HUES64 (cell line): ENCODE measurements at regions not wholly inside any gene's neighbourhood (a gene's known extent, or its start where the extent isn't known, plus 50 kb on each side); places are given as distances from the start of the nearest gene placed in this dataset.
A peak's percentile ranks its signal among the peaks of the same experiment; 100 is the strongest.
"Not testable (repeated sequence)": the region's sequence is repeated elsewhere in the genome, so short reads cannot be mapped to it uniquely, and the experiment has no call there.

Experiments used
- H3K27ac ChIP-seq: 2 replicates; pipeline ENCODE4 v1.7.0; 2013; ENCODE audit warnings: low read depth, low read length, inconsistent platforms
- H3K27me3 ChIP-seq: 2 replicates; pipeline ENCODE4 v1.6.1; 2013; ENCODE audit warnings: mild to moderate bottlenecking, low read length; ENCODE audit not compliant: insufficient read depth
- H3K36me3 ChIP-seq: 2 replicates; pipeline ENCODE4 v1.6.1; 2013; ENCODE audit warnings: mild to moderate bottlenecking, low read length; ENCODE audit not compliant: insufficient read depth
- H3K4me1 ChIP-seq: 2 replicates; pipeline ENCODE4 v1.6.1; 2013; ENCODE audit warnings: mild to moderate bottlenecking, low read length, moderate library complexity; ENCODE audit not compliant: insufficient read depth
- H3K4me3 ChIP-seq: 2 replicates; pipeline ENCODE4 v1.5.1; 2013; ENCODE audit warnings: mild to moderate bottlenecking, low read length, moderate library complexity
- H3K9ac ChIP-seq: 2 replicates; pipeline ENCODE4 v1.6.1; 2013; ENCODE audit warnings: mild to moderate bottlenecking, low read depth, low read length
- H3K9me3 ChIP-seq: 2 replicates; pipeline ENCODE4 v1.6.1; 2013; ENCODE audit warnings: low read depth, low read length; ENCODE audit not compliant: insufficient read depth
- WGBS: fragments of 150-250, 120-280 bp; methylation state at CpG from one replicate; pipeline ENCODE4 v1.1.7; 2013; ENCODE audit warnings: missing lambda C conversion rate; 5-methylcytosine and 5-hydroxymethylcytosine counted together

DNA sequence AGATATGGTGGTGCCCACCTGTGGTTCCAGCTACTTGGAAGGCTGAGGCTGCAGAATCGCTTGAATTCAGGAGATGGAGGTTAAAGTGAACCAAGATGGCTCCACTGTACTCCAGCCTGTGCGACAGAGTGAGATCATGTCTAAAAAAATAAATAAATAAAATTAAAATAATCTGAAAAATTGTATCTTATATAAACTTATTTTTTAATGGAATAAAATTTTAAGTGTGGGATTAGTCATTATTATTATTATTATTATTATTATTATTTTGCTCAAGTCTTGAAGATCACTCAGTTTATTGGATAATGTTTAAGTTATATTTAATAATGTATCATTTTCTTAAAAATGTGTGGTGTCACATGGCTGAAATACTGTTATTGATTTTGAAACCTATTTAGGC is 688.0 kb upstream of the COX7C start:
- no peaks in the 10 kb centered on the region for H3K36me3 ChIP-seq
- no peak overlapping the region for H3K9ac ChIP-seq
- 100% methylated on average over 1 of the region's 2 CpGs for WGBS
- no peaks in the 10 kb centered on the region for H3K27me3 ChIP-seq
- H3K4me3 ChIP-seq: no peak overlapping the region
- no peak overlapping the region for H3K27ac ChIP-seq
- H3K4me1 ChIP-seq: no peaks in the 10 kb centered on the region
- no peaks in the 10 kb centered on the region for H3K9me3 ChIP-seq

DNA sequence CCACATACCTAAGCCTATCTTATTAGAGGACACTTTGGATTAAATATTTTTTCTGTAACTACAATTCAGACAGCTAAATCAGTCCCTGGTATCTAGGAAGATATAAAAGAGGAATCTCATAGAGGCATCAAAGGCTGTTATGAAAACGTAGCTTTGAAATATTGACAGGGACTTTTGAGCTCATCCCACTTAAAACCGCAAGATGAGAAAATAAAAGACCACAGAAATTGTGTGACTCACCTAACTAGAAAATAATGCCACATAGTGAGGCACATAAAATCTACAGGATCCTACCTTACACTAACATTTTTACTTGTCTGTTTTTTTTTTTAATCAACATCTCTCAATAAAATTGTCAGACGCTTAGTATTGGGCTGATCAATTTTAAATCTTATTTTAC is 686.5 kb upstream of the COX7C start:
- Histone ChIP-seq H3K9me3 (no peaks in the 10 kb centered on the region), H3K27me3 (no peaks in the 10 kb centered on the region), H3K4me1 (no peaks in the 10 kb centered on the region), H3K36me3 (no peaks in the 10 kb centered on the region), H3K4me3 (no peak overlapping the region), H3K9ac (no peak overlapping the region), H3K27ac (no peak overlapping the region)
- WGBS: 97% methylated on average over 3 of the region's 3 CpGs

DNA sequence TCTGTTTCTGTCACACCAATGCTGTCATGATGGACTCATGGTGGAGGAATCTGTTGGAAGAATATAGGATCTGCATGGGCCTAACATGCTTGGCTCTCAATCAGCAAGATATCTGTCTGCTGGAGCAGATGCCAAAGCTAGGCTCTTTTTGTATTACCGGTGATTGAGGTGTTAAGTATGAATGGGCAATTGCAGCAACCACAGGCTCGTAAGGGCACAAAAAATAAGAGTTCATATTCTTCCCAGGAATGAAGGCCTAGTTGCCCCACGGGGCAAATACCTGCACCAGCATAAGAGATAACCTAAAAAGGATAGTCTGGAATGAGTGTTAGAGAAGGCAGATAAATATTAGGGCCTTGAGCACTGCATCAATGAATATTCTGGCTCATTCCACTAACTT is 679.5 kb upstream of the COX7C start:
- H3K9ac ChIP-seq: no peak overlapping the region
- 67% methylated on average over 3 of the region's 3 CpGs for WGBS
- H3K27me3 ChIP-seq: no peaks in the 10 kb centered on the region
- H3K27ac ChIP-seq: no peak overlapping the region
- H3K4me3 ChIP-seq: no peak overlapping the region
- no peaks in the 10 kb centered on the region for H3K36me3 ChIP-seq
- no peaks in the 10 kb centered on the region for H3K4me1 ChIP-seq
- no peaks in the 10 kb centered on the region for H3K9me3 ChIP-seq

DNA sequence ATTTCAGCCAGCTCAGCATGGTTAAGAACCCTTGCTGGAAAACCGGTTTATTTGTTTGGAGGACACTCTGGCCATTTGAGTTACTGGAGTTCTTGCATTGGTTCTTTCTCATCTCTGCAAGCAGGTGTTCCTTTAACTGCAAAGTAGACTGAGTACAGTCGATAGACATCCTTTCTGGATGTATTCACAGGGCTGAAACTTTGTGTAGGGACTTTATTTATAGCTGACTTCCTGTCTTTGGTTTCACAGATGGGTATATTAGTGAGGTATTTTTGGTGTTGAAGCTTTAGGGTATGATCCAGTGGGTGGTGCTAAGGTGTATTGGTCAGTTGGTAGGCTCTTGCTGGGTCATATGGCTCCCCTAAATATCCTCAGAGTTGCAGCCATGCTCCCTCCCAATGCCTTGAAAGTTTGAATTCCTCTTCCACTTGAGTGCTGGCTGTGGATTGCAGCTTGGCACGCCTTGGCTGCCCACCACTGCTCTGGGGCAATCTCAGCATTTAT is 666.0 kb upstream of the COX7C start:
- Histone ChIP-seq H3K27ac (peak overlapping the region; percentile 2; the same call in 1 of the 2 replicates), H3K4me1 (no peaks in the 10 kb centered on the region), H3K9ac (no peak overlapping the region), H3K36me3 (no peaks in the 10 kb centered on the region), H3K27me3 (no peaks in the 10 kb centered on the region), H3K9me3 (peaks cover 10% of the 10 kb centered on the region; the same call in 1 of the 2 replicates), H3K4me3 (no peak overlapping the region)
- 88% methylated on average over 3 of the region's 3 CpGs for WGBS

DNA sequence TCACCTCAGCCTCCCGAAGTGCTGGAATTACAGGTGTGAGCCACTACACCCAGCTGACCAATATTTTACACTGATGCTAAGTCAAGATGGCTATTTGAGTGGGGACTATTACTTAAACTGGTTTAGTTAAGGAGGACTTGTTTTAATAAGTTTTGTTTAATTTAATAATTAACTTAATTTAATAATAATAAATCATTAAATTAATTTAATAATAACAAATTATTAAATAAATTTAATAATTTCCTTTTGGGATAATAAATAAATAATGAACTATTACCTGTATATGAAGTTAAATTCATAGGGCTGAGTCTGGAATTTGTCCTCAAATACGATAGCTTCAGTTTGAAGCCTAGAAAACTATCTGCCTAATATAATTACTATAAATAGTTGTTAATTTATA is 665.1 kb upstream of the COX7C start:
- Histone ChIP-seq H3K27ac (no peak overlapping the region), H3K4me3 (no peak overlapping the region), H3K27me3 (no peaks in the 10 kb centered on the region), H3K36me3 (no peaks in the 10 kb centered on the region), H3K4me1 (no peaks in the 10 kb centered on the region), H3K9ac (no peak overlapping the region), H3K9me3 (peaks cover 10% of the 10 kb centered on the region; the same call in 1 of the 2 replicates)
- WGBS: 100% methylated on average over 1 of the region's 2 CpGs

DNA sequence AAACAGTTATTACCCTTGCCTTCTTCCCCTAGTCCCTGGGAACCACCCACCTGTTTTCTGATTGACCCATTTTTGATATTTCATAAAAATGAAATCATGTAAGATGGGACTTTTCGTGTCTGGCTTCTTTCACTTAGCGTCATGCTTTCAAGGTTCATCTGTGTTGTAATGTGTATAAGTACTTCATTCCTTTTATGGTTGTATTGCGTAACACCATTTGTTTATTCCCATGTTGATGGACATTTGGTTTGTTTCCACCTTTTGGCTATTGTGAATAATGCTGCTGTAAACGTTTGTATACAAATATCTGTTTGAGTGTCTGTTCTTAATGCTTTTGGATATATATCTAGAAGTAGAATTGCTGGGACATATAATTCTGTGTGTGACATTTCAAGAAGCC is 650.1 kb upstream of the COX7C start:
- H3K27ac ChIP-seq: no peak overlapping the region
- no peaks in the 10 kb centered on the region for H3K4me1 ChIP-seq
- H3K9me3 ChIP-seq: no peaks in the 10 kb centered on the region
- H3K27me3 ChIP-seq: no peaks in the 10 kb centered on the region
- no peaks in the 10 kb centered on the region for H3K36me3 ChIP-seq
- no peak overlapping the region for H3K9ac ChIP-seq
- WGBS: 94% methylated on average over 4 of the region's 4 CpGs
- no peak overlapping the region for H3K4me3 ChIP-seq

DNA sequence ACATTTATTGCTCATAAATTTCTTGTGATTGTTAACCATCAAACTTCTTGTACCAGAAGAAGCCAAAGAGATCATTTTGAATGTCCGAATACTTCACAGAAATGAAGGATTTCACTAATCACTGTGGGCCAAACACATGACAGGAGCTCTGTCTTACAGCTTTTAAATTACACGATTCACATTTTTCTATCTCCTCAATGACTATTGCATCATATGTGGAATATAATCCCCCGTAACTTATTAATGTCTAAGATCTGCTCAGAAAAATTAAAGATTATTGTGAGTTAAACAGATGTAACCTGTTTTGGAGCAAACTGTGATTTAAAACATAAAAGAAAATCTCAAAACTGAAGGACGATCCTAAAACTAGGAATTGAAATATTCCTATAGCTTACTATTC is 645.2 kb upstream of the COX7C start:
- no peaks in the 10 kb centered on the region for H3K36me3 ChIP-seq
- no peak overlapping the region for H3K27ac ChIP-seq
- H3K9me3 ChIP-seq: no peaks in the 10 kb centered on the region
- no peak overlapping the region for H3K9ac ChIP-seq
- H3K4me3 ChIP-seq: no peak overlapping the region
- H3K27me3 ChIP-seq: no peaks in the 10 kb centered on the region
- 95% methylated on average over 2 of the region's 4 CpGs for WGBS
- no peaks in the 10 kb centered on the region for H3K4me1 ChIP-seq

DNA sequence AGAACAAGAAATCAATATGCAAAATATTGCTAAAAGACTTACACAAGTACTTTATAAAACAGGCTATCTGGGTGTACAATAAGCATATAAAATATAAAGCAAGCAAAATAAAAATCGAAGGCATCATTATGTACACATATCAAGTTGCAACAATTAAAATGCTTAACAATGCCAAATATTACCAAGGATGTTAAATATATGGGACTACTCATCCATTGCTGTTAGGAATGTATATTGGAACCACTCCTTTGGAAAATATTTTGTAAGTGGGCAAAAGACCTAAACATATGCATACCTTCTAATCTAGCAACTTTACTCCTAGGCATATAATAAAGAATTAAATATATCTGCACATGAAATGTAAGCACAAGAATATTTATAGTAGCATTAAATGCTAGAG is 632.6 kb upstream of the COX7C start:
- Histone ChIP-seq H3K4me1 (no peaks in the 10 kb centered on the region), H3K27ac (no peak overlapping the region), H3K4me3 (no peak overlapping the region), H3K9ac (no peak overlapping the region), H3K36me3 (no peaks in the 10 kb centered on the region), H3K9me3 (no peaks in the 10 kb centered on the region; the same call in 1 of the 2 replicates), H3K27me3 (no peaks in the 10 kb centered on the region)
- 80% methylated on average over 1 of the region's 1 CpG for WGBS

DNA sequence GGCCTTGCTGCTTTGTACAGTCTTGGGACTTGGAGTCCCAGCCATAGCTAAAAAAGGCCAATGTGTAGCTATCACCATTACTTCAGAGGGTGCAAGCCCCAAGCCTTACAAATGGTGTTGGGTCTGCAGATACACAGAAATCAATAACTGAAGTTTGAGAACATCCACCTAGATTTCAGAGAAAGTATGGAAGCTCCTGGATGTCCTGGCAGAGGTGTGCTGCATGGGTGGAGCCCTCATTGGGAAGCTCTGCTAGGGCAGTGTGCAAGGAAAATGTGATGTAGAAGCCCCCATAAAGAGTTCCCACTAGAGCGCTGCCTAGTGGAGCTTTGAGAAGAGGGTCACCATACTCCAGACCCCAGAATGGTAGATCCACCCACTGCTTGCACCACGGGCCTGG is 626.7 kb upstream of the COX7C start:
- Histone ChIP-seq H3K27me3 (no peaks in the 10 kb centered on the region), H3K4me3 (no peak overlapping the region), H3K9ac (no peak overlapping the region), H3K9me3 (peaks cover 19% of the 10 kb centered on the region), H3K27ac (no peak overlapping the region), H3K36me3 (no peaks in the 10 kb centered on the region), H3K4me1 (no peaks in the 10 kb centered on the region)
- 90% methylated on average over 2 of the region's 2 CpGs for WGBS

DNA sequence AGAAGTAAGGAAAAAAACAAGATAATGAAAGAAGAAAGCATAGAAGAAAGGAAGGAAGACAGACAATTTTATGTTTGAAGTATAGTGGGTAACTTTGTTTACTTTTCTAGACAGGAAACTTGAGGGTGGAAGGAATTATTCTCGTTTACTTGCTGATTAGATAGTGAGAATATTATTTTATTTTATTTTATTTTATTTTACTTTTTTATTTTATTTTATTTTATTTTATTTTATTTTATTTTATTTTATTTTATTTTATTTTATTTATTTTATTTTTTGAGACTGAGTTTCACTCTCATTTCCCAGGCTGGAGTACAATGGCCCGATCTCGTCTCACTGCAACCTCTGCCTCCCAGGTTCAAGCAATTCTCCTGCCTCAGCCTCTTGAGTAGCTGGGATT is 623.1 kb upstream of the COX7C start:
- WGBS: 96% methylated on average over 2 of the region's 3 CpGs
- H3K27ac ChIP-seq: not testable (repeated sequence)

DNA sequence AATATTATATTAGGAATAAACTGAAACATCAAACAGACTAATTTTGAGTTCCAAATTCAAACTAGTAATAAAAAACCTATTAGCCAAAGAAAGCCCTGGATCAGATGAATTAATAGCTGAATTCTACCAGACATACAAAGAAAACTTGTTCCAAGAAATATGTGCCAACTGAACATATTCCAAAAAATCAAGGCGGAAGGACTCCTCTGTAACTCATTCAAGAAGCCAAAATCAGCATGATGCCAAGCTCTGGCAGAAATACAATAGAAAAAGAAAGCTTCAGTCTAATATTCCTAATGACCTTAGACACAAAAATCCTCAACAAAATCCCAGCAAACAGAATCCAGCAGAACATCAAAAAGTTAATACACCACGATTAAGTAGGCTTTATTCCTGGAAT is 619.1 kb upstream of the COX7C start:
- 45% methylated on average over 2 of the region's 2 CpGs for WGBS
- no peaks in the 10 kb centered on the region for H3K4me1 ChIP-seq
- no peak overlapping the region for H3K4me3 ChIP-seq
- H3K9ac ChIP-seq: no peak overlapping the region
- no peak overlapping the region for H3K27ac ChIP-seq
- H3K27me3 ChIP-seq: no peaks in the 10 kb centered on the region
- H3K36me3 ChIP-seq: no peaks in the 10 kb centered on the region
- no peaks in the 10 kb centered on the region for H3K9me3 ChIP-seq

More for the DNA sequence above, 623.1 kb upstream of the COX7C start:
- H3K4me3 ChIP-seq, H3K27me3 ChIP-seq, H3K36me3 ChIP-seq, H3K9ac ChIP-seq, H3K4me1 ChIP-seq: not testable (repeated sequence)
- H3K9me3 ChIP-seq: peaks cover 19% of the 10 kb centered on the region

DNA sequence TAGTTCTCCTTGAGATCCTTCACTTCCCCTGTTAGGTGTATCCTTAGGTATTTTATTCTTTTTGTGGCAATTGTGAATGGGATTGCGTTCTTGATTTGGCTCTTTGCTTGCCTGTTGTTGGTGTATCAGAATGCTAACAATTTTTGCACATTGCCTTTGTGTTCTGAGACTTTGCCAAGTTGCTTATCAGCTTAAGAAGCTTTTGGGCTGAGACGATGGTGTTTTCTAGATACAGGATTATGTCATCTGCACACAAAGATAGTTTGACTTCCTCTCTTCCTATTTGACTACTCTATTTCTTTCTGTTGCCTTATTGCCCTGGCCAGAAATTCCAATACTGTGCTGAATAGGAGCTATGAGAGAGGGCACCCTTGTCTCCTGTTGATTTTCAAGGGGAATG is 609.4 kb upstream of the COX7C start:
- 99% methylated on average over 2 of the region's 2 CpGs for WGBS
- no peak overlapping the region for H3K9ac ChIP-seq
- H3K27ac ChIP-seq: no peak overlapping the region
- no peaks in the 10 kb centered on the region for H3K36me3 ChIP-seq
- H3K27me3 ChIP-seq: no peaks in the 10 kb centered on the region
- H3K9me3 ChIP-seq: 0 out of 2 replicates have a peak, but pooled peaks cover 3% of the 10 kb centered on the region
- no peak overlapping the region for H3K4me3 ChIP-seq
- no peaks in the 10 kb centered on the region for H3K4me1 ChIP-seq
